Testis (tissue), 2 donors: ENCODE measurements at regions not wholly inside any gene's neighbourhood (a gene's known extent, or its start where the extent isn't known, plus 50 kb on each side); places are given as distances from the start of the nearest gene placed in this dataset.

Experiments used
- POLR2A ChIP-seq: fragments of 450-650 bp; IDR thresholded peaks from one replicate; pipeline ENCODE4 v1.6.1; 2017; ENCODE audit warnings: antibody characterized with exemption, mild to moderate bottlenecking, moderate library complexity
- TF ChIP-seq, protein P1 (sequence below), 3 experiments: fragments of 450-650 bp in 2 of 3; fragments of 200-600 bp in 1 of 3; sonication (generic) in 1 of 3; IDR thresholded peaks; one replicate each; pipeline ENCODE4 v1.5.1; 2016 to 2019; ENCODE audit warnings: antibody characterized with exemption in 3 of 3, mild to moderate bottlenecking in 2 of 3, moderate library complexity in 1 of 3

DNA sequence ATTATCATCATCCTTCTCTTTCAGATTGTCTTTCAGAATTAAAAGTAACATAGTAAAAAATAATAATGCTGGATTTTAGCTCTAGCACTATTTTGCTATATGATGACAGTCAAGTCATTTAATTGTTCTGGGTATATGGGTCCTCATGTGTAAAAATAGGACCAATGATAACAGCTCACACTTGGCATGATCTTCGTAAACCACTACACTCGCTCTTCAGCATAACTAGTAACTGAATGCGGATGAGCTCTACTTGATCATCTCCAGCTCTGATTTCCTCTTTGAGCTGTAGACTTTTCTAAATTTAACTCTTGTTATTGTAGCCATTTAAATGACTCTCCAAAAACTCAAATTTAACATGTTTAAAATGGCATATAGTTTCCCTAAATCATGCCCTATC is 831.8 kb upstream of the HS3ST1 start:
- TF ChIP-seq, protein P1, sequence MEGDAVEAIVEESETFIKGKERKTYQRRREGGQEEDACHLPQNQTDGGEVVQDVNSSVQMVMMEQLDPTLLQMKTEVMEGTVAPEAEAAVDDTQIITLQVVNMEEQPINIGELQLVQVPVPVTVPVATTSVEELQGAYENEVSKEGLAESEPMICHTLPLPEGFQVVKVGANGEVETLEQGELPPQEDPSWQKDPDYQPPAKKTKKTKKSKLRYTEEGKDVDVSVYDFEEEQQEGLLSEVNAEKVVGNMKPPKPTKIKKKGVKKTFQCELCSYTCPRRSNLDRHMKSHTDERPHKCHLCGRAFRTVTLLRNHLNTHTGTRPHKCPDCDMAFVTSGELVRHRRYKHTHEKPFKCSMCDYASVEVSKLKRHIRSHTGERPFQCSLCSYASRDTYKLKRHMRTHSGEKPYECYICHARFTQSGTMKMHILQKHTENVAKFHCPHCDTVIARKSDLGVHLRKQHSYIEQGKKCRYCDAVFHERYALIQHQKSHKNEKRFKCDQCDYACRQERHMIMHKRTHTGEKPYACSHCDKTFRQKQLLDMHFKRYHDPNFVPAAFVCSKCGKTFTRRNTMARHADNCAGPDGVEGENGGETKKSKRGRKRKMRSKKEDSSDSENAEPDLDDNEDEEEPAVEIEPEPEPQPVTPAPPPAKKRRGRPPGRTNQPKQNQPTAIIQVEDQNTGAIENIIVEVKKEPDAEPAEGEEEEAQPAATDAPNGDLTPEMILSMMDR (IDR thresholded peaks at IDR 0.05) = no peak
- TF ChIP-seq POLR2A = no peak
